IMR-90 (cell line): ENCODE measurements at regions not wholly inside any gene's neighbourhood (a gene's known extent, or its start where the extent isn't known, plus 50 kb on each side); places are given as distances from the start of the nearest gene placed in this dataset.

Source experiments
- ATAC-seq: fragments of 200-7000 bp; cut with Tn5 transposase; 2 replicates; pipeline ENCODE4 v1.9.1; 2020; ENCODE audit warnings: low read depth, mild to moderate bottlenecking, moderate library complexity
- BruUV-seq: library from RNA; stranded (reverse); fragments of 400-500 nt; replicated peaks from 2 replicates; lab custom pipeline; 2021; lab: Mats Ljungman, UMichigan
- CTCF ChIA-PET: fragments of 300-600 bp; formaldehyde crosslinking; extraction: SDS; loops from one replicate; lab custom pipeline; 2021; ENCODE audit warnings: antibody characterized with exemption; lab: Yijun Ruan, JAX
- POLR2A ChIA-PET: fragments of 300-600 bp; sonication (Branson Sonifier 250); formaldehyde crosslinking; loops from one replicate; lab custom pipeline; 2022; ENCODE audit warnings: antibody characterized with exemption; ENCODE audit not compliant: unreplicated experiment; lab: Charles Lee
- DNase-seq: peaks from one replicate; pipeline ENCODE4 v3.0.0; 2013
- H2AFZ ChIP-seq: replicated peaks from 2 replicates; pipeline ENCODE3; 2013; ENCODE audit warnings: low read length, mild to moderate bottlenecking; ENCODE audit not compliant: poor library complexity
- H2AK5ac ChIP-seq: 2 replicates; pipeline ENCODE4 v1.6.1; 2013; ENCODE audit warnings: low read depth, low read length, inconsistent platforms
- H2AK9ac ChIP-seq: replicated peaks from 2 replicates; pipeline ENCODE3; 2013; ENCODE audit warnings: mild to moderate bottlenecking, low read depth, low read length, moderate library complexity; ENCODE audit not compliant: poor library complexity
- H2BK120ac ChIP-seq: 2 replicates; pipeline ENCODE4 v1.6.1; 2013; ENCODE audit warnings: low read depth, low read length, inconsistent platforms
- H2BK15ac ChIP-seq: 3 replicates; pipeline ENCODE4 v1.6.1; 2013; ENCODE audit warnings: low read depth, low read length, inconsistent platforms
- H2BK20ac ChIP-seq: 2 replicates; pipeline ENCODE4 v1.6.1; 2013; ENCODE audit warnings: low read depth, mild to moderate bottlenecking, inconsistent platforms, low read length, moderate library complexity
- H2BK5ac ChIP-seq: 2 replicates; pipeline ENCODE4 v1.6.1; 2013; ENCODE audit warnings: mild to moderate bottlenecking, low read depth, low read length, inconsistent platforms; ENCODE audit not compliant: poor library complexity, severe bottlenecking
- H3K14ac ChIP-seq: replicated peaks from 2 replicates; pipeline ENCODE4 v1.6.1; 2013; ENCODE audit warnings: low read depth, low read length, inconsistent platforms
- H3K18ac ChIP-seq: 2 replicates; pipeline ENCODE4 v1.6.1; 2013; ENCODE audit warnings: low read depth, low read length, control low read depth
- H3K23ac ChIP-seq: 2 replicates; pipeline ENCODE4 v1.6.1; 2013; ENCODE audit warnings: low read depth, low read length, inconsistent platforms
- H3K27ac ChIP-seq: 2 replicates; pipeline ENCODE4 v1.5.1; 2013; ENCODE audit warnings: mild to moderate bottlenecking, control low read depth, low read length; ENCODE audit not compliant: insufficient read depth
- H3K27me3 ChIP-seq: 2 replicates; pipeline ENCODE4 v1.6.1; 2013; ENCODE audit warnings: low read length; ENCODE audit not compliant: control insufficient read depth, insufficient read depth
- H3K36me3 ChIP-seq: 2 replicates; pipeline ENCODE4 v1.6.1; 2013; ENCODE audit warnings: low read length, mixed read lengths; ENCODE audit not compliant: control insufficient read depth, insufficient read depth
- H3K4ac ChIP-seq: 2 replicates; pipeline ENCODE4 v1.6.1; 2013; ENCODE audit warnings: low read depth, low read length, inconsistent platforms
- H3K4me1 ChIP-seq: 2 replicates; pipeline ENCODE4 v1.6.1; 2013; ENCODE audit warnings: low read length, mixed read lengths; ENCODE audit not compliant: control insufficient read depth, insufficient read depth
- H3K4me2 ChIP-seq: 2 replicates; pipeline ENCODE4 v1.6.1; 2013; ENCODE audit warnings: low read depth, mild to moderate bottlenecking, control low read depth, low read length, moderate library complexity
- H3K4me3 ChIP-seq: 2 replicates; pipeline ENCODE4 v1.5.1; 2013; ENCODE audit warnings: low read depth, mild to moderate bottlenecking, control low read depth, low read length, moderate library complexity; ENCODE audit not compliant: insufficient read depth
- H3K56ac ChIP-seq: 2 replicates; pipeline ENCODE4 v1.6.1; 2013; ENCODE audit warnings: low read length, inconsistent platforms; ENCODE audit not compliant: insufficient read depth; ENCODE audit errors: extremely low read depth
- H3K79me1 ChIP-seq, 2 experiments: 2 replicates each; pipeline ENCODE4 v1.6.1; 2013; ENCODE audit warnings: low read length in 2 of 2, inconsistent platforms in 1 of 2, low read depth in 1 of 2
- H3K9ac ChIP-seq: 2 replicates; pipeline ENCODE4 v1.6.1; 2013; ENCODE audit warnings: low read depth, low read length, control low read depth
- H3K9me1 ChIP-seq: 2 replicates; pipeline ENCODE4 v1.6.1; 2013; ENCODE audit warnings: low read length, inconsistent platforms; ENCODE audit not compliant: insufficient read depth
- H3K9me3 ChIP-seq: 2 replicates; pipeline ENCODE4 v1.6.1; 2013; ENCODE audit warnings: low read length; ENCODE audit not compliant: control insufficient read depth, insufficient read depth
- H4K20me1 ChIP-seq: 2 replicates; pipeline ENCODE4 v1.6.1; 2013; ENCODE audit warnings: low read length, inconsistent platforms; ENCODE audit not compliant: insufficient read depth
- H4K5ac ChIP-seq: 2 replicates; pipeline ENCODE4 v1.6.1; 2013; ENCODE audit warnings: mild to moderate bottlenecking, low read depth, low read length, control low read depth
- H4K8ac ChIP-seq, 2 experiments: 2 replicates each; pipeline ENCODE4 v1.6.1; 2013; ENCODE audit warnings: low read depth in 2 of 2, low read length in 2 of 2, control low read depth in 1 of 2, inconsistent platforms in 1 of 2
- H4K91ac ChIP-seq: 2 replicates; pipeline ENCODE4 v1.6.1; 2013; ENCODE audit warnings: low read depth, low read length, inconsistent platforms; ENCODE audit not compliant: insufficient read depth
- CEBPB ChIP-seq: IDR thresholded peaks from 2 replicates; pipeline ENCODE4 v1.6.1; 2012; ENCODE audit warnings: low read depth, low read length, improper control_type of control experiment
- CHD1 ChIP-seq: IDR thresholded peaks from 2 replicates; pipeline ENCODE4 v1.6.1; 2012; ENCODE audit warnings: low read depth, low read length, improper control_type of control experiment
- MAZ ChIP-seq: IDR thresholded peaks from 2 replicates; pipeline ENCODE4 v1.6.1; 2012; ENCODE audit warnings: low read depth, mild to moderate bottlenecking, low read length, improper control_type of control experiment, moderate library complexity, borderline replicate concordance
- NFE2L2 ChIP-seq: fragments of 150-350 bp; IDR thresholded peaks from 2 replicates; pipeline ENCODE4 v1.6.1; 2016; ENCODE audit warnings: low read depth, mild to moderate bottlenecking, low read length
- POLR2A ChIP-seq: IDR thresholded peaks from 2 replicates; pipeline ENCODE4 v1.6.1; 2012; ENCODE audit warnings: mild to moderate bottlenecking, low read depth, low read length
- RAD21 ChIP-seq: IDR thresholded peaks from 2 replicates; pipeline ENCODE4 v1.6.1; 2012; ENCODE audit warnings: low read length, improper control_type of control experiment
- USF2 ChIP-seq: fragments of 150-350 bp; IDR thresholded peaks from 2 replicates; pipeline ENCODE4 v1.6.1; 2017; ENCODE audit warnings: mild to moderate bottlenecking, antibody characterized with exemption, low read length, low read depth
- WGBS, 2 experiments: methylation state at CpG; one replicate each; pipeline versions ENCODE4 v1.1.5 to v1.1.7; 2013; ENCODE audit warnings: missing lambda C conversion rate in 2 of 2; ENCODE audit not compliant: insufficient read length in 1 of 2; ENCODE audit errors: extremely low coverage in 2 of 2; 5-methylcytosine and 5-hydroxymethylcytosine counted together
- dilution Hi-C: fragments of 300-500 bp; cut with HindIII; formaldehyde crosslinking; loops from one replicate; pipeline ENCODE4 v1.14.3; 2018; ENCODE audit warnings: low sequenced_read_pairs; ENCODE audit not compliant: unreplicated experiment
- in situ Hi-C: fragments of 300-500 bp; cut with MboI; formaldehyde crosslinking; loops from 3 replicates; pipeline ENCODE4 v1.14.3; 2019; ENCODE audit warnings: low sequenced_read_pairs, inconsistent platforms, mixed read lengths
- intact Hi-C: fragments of 100-400 bp; cut with micrococcal nuclease; formaldehyde crosslinking; loops from 2 replicates; pipeline ENCODE4 v1.10.0; 2022
- TF ChIP-seq, protein P1 (sequence below): fragments of 150-350 bp; IDR thresholded peaks from 2 replicates; pipeline ENCODE4 v1.6.1; 2016; ENCODE audit warnings: low read depth, mild to moderate bottlenecking, low read length, moderate library complexity, borderline replicate concordance

- no peak overlapping the region for H3K18ac ChIP-seq
- peaks cover 4% of the 10 kb centered on the region; the same call in 1 of the 2 replicates for H3K4me1 ChIP-seq
- peak overlapping the region; percentile 91; the same call in 1 of the 3 replicates for H2BK15ac ChIP-seq
- no peaks in the 10 kb centered on the region for H3K9me3 ChIP-seq
- peak overlapping the region; percentile 55; the same call in 1 of the 2 replicates for H2AK5ac ChIP-seq
- no peaks in the 10 kb centered on the region for H3K79me1 ChIP-seq
- ATAC-seq = no peak
- H3K27ac ChIP-seq = no peak overlapping the region
- H3K27me3 ChIP-seq = no peaks in the 10 kb centered on the region
- no CpG with 5 or more reads among the region's 3 CpGs for WGBS, 2 experiments
- no peak overlapping the region for H3K4me3 ChIP-seq
- no peak overlapping the region for H3K23ac ChIP-seq
- H2BK20ac ChIP-seq = peak overlapping the region; percentile 33; the same call in 1 of the 2 replicates
- in situ Hi-C loops (loop anchor here (10.0 kb wide), 1 partner anchor 678 kb away; the partner anchor contains the start of gene ID2), intact Hi-C loops (loop anchor here (10.0 kb wide), 1 partner anchor 758 kb away; no protein-coding TSS in a partner anchor), dilution Hi-C loops (no loop called here)
- POLR2A ChIA-PET = no interaction called here
- H4K20me1 ChIP-seq = no peaks in the 10 kb centered on the region
- no peak overlapping the region for H4K91ac ChIP-seq
- H3K4me2 ChIP-seq = no peak overlapping the region
- no peak overlapping the region; the same call in 1 of the 2 replicates for H2BK120ac ChIP-seq
- no peak overlapping the region for H3K9ac ChIP-seq
- DNase-seq = no peak
- H4K5ac ChIP-seq = no peak overlapping the region
- H4K8ac ChIP-seq = no peak overlapping the region; a peak in 1 of 4 replicates
- CTCF ChIA-PET = no interaction called here
- H2AK9ac ChIP-seq = no peak overlapping the region
- H3K14ac ChIP-seq = no peak overlapping the region
- no peak overlapping the region for H2BK5ac ChIP-seq
- H3K4ac ChIP-seq = 0 out of 2 replicates have a peak overlapping the region, but pooled peaks have one; percentile 64
- no TSS peak for BruUV-seq
- no peaks in the 10 kb centered on the region for H3K36me3 ChIP-seq
- H3K9me1 ChIP-seq = peaks cover 7% of the 10 kb centered on the region
- no peak for TF ChIP-seq CEBPB
- no peak for TF ChIP-seq POLR2A
- no peak for TF ChIP-seq USF2
- TF ChIP-seq, protein P1, sequence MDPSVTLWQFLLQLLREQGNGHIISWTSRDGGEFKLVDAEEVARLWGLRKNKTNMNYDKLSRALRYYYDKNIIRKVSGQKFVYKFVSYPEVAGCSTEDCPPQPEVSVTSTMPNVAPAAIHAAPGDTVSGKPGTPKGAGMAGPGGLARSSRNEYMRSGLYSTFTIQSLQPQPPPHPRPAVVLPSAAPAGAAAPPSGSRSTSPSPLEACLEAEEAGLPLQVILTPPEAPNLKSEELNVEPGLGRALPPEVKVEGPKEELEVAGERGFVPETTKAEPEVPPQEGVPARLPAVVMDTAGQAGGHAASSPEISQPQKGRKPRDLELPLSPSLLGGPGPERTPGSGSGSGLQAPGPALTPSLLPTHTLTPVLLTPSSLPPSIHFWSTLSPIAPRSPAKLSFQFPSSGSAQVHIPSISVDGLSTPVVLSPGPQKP = no peak
- TF ChIP-seq CHD1 = no peak
- TF ChIP-seq RAD21 = no peak
- no peak for TF ChIP-seq NFE2L2
- TF ChIP-seq MAZ = no peak
- H3K56ac ChIP-seq = no peak overlapping the region
- H2AFZ ChIP-seq = peak overlapping the region; percentile 76
These were observed 675.2 kb upstream of the ID2 start for GRCh38 chr2:8006626-8007025.
